Stimulated activated naive CD4-positive, alpha-beta T cell treated with Interleukin-2 at 50 U/mL for 16 hours (primary cell): ENCODE measurements at regions not wholly inside any gene's neighbourhood (a gene's known extent, or its start where the extent isn't known, plus 50 kb on each side); places are given as distances from the start of the nearest gene placed in this dataset.

Experiments
- DNase-seq: peaks from one replicate; lab custom pipeline; 2025; lab: John Stamatoyannopoulos, UW

DNA sequence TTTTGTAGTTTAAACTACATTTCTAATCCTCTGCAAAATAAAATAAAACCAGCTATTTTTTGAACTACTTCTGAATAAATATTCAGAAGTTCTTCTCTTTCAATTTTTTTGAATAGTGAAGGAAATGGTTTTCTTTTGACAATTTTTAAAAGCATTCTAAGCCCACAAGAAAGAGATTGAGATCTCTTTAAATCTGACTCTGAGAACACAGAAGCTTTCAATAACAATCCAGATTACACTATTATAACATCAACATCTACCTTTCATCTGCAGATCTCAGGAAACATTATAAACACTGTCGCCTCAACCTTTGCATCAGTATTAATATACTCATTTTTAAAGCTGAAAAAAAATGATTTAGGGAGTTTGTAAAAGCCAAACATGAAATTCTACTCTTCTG is 247.5 kb upstream of the PREP start:
- DNase-seq, result no peak

DNA sequence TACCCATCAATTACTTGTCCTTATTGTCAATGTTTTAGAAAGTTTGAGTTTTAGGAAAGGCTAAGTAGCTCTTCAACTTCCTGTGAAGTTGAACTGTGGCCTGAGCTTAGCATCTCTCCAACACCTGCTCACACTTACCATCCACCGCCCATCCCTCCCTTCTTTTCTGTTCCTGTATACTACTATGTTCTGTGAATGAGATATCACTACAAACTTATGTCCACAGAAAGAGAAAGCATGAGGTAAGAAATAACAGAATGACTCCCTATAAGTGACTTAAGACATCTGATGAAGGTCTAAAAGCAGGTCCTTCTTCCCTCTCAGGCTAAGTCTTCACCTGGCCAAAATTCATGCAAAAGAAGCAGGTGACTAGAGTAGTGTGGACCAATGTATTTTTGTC is 246.3 kb upstream of the PREP start:
- no peak for DNase-seq

DNA sequence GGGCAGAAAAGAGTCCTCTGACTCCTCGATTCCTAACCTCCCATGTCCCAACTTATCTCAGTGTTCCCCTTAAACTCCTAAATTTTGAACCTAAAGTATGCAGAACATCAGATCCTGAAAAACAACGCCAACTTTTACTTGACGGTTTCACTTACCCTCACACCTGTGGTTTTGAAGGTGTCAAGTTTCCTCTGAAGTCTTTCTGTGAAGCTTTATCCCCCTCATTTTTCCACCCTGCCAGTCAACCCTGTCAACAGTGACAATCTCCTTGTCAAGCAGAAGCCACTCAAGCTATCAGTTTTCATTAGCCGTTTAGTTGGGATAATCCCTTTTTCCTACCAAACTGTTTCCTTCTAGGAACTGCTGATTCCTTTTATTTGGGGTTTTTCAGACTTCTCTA is 245.4 kb upstream of the PREP start:
- DNase-seq, result no peak

DNA sequence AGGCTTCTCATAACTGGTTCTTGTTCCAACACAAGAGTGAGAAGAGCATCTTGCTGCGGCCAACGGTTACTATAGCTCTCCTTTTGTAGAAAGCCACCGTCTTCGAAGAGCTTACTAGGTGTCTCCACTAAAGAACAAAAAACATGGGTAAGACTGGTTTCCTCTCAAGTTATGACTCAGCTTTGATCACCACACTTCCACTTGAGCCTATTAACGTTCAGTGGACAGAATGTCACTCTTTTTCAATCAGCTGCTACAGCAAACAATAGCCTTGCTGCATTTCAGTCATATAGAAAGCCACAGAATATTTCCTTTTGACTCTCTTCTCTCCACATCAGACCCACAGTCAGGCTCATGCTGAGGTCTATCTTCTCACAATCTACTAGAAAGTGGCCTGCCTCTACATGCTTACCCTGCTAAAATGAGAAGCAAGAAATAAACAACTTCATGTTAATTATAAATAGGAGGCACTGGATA is 243.5 kb upstream of the PREP start:
- peak; percentile 42 for DNase-seq

DNA sequence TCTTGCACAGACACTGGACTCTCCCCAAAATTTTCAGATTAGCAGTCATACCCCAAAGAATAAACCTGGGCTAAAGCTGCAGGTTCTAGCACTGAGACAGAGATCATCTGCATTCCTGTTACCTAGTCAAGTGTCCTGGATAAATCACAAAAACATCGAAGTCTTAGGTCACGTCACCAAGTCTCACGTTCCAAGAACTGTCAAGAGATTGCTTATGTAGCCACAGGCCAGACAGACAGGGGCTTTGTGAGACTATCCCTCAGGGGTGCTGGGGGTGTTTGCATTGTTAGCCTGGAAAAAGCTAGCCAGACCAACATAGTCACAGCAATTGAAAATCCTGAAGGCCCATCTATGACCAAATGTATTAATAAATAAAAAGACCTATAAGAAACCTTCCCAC is 243.1 kb upstream of the PREP start:
- no peak for DNase-seq

GRCh38 chr6:105645156-105645555 is 242.3 kb upstream of the PREP start:
- no peak for DNase-seq

- DNase-seq, result no peak
Observed at GRCh38 chr6:105644691-105645090, 241.8 kb upstream of the PREP start.

GRCh38 chr6:105644073-105644489 is 241.2 kb upstream of the PREP start:
- no peak for DNase-seq

- DNase-seq, result no peak
Observed at GRCh38 chr6:105642708-105643107, 239.8 kb upstream of the PREP start.

- no peak for DNase-seq
Observed at GRCh38 chr6:105641504-105641903, 238.6 kb upstream of the PREP start.

GRCh38 chr6:105639124-105639523 is 236.2 kb upstream of the PREP start:
- no peak for DNase-seq

- no peak for DNase-seq
Observed at GRCh38 chr6:105633814-105634213, 230.9 kb upstream of the PREP start.

- no peak for DNase-seq
Observed at GRCh38 chr6:105628156-105628860, 225.4 kb upstream of the PREP start.

- no peak for DNase-seq
Observed at GRCh38 chr6:105626295-105627158, 223.6 kb upstream of the PREP start.

GRCh38 chr6:105624021-105624420 is 221.1 kb upstream of the PREP start:
- no peak for DNase-seq

GRCh38 chr6:105622226-105622625 is 219.3 kb upstream of the PREP start:
- no peak for DNase-seq

DNA sequence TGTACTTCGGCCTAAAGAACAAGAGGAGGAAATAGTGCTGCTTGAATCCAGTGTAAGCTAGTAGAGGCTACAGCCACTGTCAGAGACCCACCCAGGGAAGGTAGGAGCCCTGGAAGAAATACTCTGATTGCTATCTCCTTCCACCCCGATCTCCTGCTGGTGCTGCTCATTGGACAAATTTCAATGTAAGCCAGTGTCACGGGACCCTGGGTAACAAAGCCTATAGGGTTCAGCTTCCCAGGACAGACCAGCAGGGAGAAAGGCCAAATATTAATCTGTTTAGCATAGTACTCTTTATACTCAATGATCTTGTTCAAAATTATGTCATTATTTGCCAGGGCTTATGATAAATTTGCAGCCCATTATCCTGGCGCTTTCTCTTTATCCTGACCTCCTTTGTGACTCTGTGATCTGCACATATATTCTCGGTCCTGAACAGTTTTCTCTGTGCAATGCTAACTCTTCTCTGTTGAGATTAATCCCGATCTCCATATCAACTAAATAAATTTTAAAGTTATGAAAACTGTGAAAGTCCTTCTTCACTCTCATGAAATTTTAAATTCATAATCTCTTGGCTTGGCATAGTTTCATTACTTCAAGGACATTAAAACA is 218.8 kb upstream of the PREP start:
- DNase-seq, result no peak

DNA sequence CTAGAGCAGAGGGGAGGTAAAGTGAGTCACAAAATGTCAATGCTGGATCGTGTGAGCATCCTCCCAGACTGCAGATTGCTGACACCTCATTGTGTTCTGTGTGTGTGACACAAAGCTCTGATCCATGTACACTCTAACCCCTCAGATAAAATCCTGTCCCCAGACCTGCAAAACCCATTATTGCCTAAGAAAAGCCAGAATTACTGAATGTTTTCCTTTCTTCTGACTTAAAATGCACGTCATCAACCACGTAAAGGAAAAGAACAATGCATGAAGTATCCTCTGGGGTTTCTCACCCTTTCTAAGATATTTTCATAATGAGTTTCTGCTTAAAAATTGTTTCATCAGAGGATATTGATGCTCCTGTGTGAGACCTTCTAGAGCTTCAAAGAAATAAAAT is 218.0 kb upstream of the PREP start:
- no peak for DNase-seq

DNA sequence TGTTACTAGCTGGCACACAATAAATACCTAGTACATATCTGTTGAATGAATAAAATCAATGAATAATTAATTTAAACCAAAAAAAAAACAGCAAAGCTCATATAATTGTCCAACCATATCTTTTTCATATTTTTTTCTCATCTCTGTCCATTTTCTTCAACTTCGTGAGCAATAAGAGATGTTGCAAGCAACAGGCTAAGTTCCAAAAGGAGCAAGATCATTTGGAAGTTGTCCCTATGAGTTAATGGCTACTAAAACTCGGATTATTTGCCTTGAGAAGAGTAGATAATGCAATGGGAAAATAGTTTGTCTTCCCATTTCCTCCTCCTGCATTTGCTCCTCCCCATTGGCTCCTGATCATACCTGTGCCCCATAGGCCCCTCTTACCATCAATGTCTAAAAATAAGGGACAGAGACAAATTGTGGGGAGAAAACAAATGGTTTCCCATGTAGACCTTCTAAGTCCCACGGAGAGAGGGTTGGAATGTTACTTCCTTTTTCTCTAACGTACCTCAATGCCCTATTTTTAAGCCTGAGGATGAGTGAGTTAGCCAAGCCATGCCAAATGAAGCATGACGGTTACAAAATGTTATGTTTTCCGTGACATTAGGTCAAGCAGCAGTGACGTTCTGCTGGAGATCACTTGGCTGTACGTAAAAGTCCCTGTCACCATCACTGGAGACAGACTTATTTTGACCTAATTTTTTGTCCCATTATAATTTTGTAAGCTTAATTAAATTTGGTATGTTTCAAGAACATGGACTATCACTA is 217.3 kb upstream of the PREP start:
- DNase-seq, result no peak

GRCh38 chr6:105618247-105618646 is 215.4 kb upstream of the PREP start:
- no peak for DNase-seq

GRCh38 chr6:105616521-105616920 is 213.6 kb upstream of the PREP start:
- no peak for DNase-seq

- no peak for DNase-seq
Observed at GRCh38 chr6:105611606-105612005, 208.7 kb upstream of the PREP start.
